ENCODE measurements at regions not wholly inside any gene's neighbourhood (a gene's known extent, or its start where the extent isn't known, plus 50 kb on each side); places are given as distances from the start of the nearest gene placed in this dataset.

DNA sequence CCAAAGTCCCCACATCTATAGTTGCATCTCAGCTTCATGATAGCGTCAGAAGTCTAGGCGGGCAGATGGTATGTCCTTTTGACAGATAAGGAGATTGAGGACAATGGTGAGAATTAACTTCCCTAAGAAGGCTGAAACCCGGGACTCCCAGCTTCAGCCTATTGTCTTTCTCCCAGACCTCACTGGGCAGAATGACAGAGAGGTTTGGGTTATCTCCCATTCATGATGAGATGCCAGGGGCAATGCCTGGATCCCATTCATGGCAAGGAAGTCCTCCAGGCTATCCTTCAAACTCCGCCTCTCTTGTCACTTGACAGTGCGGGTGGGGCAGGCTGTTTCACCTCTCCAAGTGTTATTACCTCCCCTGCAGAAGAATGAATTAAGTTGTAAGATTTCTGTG, 100.3 kb downstream of the IRX5 start:
- Histone ChIP-seq H3K4me1 (replicated peaks in 1 of 2; ENCODE audit: control insufficient read depth in 2 of 2, insufficient read depth in 2 of 2, low read length in 2 of 2) (no peaks in the 10 kb centered on the region), H3K9me1 (ENCODE audit: control insufficient read depth, insufficient read depth, low read length) (no peaks in the 10 kb centered on the region), H2AFZ (ENCODE audit: low read depth, low read length) (no peak overlapping the region), H3K27me3 (ENCODE audit: control insufficient read depth in 2 of 2, insufficient read depth in 2 of 2, low read length in 2 of 2) (peaks cover 14 to 25% of the 10 kb centered on the region in 2 experiments; a peak in 4 of 5 replicates), H3K27ac (ENCODE audit: extremely low read depth, low read depth, low read length) (no peak overlapping the region), H3K9ac (ENCODE audit: insufficient read depth in 1 of 2, low read depth in 2 of 2, low read length in 2 of 2) (no peak overlapping the region), H3K36me3 (ENCODE audit: control insufficient read depth, insufficient read depth, low read length) (no peaks in the 10 kb centered on the region), H3K9me3 (replicated peaks; ENCODE audit: control insufficient read depth, insufficient read depth, low read depth, low read length) (no peaks in the 10 kb centered on the region), H3K4me2 (ENCODE audit: insufficient read depth, low read length) (no peak overlapping the region), H4K20me1 (replicated peaks; ENCODE audit: control insufficient read depth, insufficient read depth, low read length) (no peaks in the 10 kb centered on the region), H3K4me3 (no peak overlapping the region), H3K79me2 (ENCODE audit: control insufficient read depth, insufficient read depth, low read length) (no peaks in the 10 kb centered on the region)
- DNase-seq (ENCODE audit: extremely low read depth in 1 of 4, low spot score in 3 of 4) (no peak), ATAC-seq (no peak), FAIRE-seq (no peak)
- CTCF ChIA-PET (ENCODE audit: low intra/inter-chr PET ratio), result no interaction called here
- no peak for TF ChIP-seq ZNF79 (CRISPR knock-in tag; IDR thresholded peaks at IDR 0.05; ENCODE audit: low read depth)
- intact Hi-C loops (cut with micrococcal nuclease), result no loop called here
- WGBS (ENCODE audit: insufficient coverage, low coverage, missing lambda C conversion rate), result 0% methylated on average over 5 of the region's 5 CpGs
- no TSS peak for BruUV-seq (replicated peaks)
- in situ Hi-C loops (cut with MboI), result no loop called here
- POLR2A ChIA-PET, result no interaction called here

DNA sequence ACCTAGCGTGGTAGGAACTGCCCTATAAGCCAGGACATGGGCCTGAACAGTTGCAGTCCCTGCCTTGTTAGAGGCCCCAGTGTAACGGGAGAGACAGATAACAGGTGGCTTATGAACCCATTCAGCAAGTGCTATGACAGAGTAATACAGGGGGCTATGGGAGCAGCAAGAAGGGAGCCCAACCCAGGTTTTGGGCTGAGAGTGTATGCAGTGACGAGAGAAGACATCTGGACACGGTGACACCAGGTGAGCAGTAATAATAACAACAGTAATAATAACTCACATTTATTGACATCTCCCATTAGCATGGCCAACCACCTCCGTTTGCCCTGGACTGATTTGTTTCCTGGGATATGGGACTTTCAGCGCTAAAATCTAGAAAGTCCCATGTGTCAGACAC, 100.8 kb downstream of the IRX5 start:
- ChIA-PET CTCF (ENCODE audit: low intra/inter-chr PET ratio) (no interaction called here), POLR2A (interaction anchor here (1.3 kb wide), 1 partner anchor 8 kb away, joined by 5 read pairs; no protein-coding TSS in a partner anchor)
- H3K9me3 ChIP-seq (replicated peaks; ENCODE audit: control insufficient read depth, insufficient read depth, low read depth, low read length), result no peaks in the 10 kb centered on the region
- intact Hi-C loops (cut with micrococcal nuclease) (no loop called here), in situ Hi-C loops (cut with MboI) (no loop called here)
- FAIRE-seq, result no peak
- no TSS peak for BruUV-seq (replicated peaks)
- no peak overlapping the region for H3K9ac ChIP-seq (ENCODE audit: insufficient read depth in 1 of 2, low read depth in 2 of 2, low read length in 2 of 2)
- ATAC-seq, result no peak
- WGBS (ENCODE audit: insufficient coverage, low coverage, missing lambda C conversion rate), result 0% methylated on average over 6 of the region's 6 CpGs
- no peak overlapping the region for H3K27ac ChIP-seq (ENCODE audit: extremely low read depth, low read depth, low read length)
- no peak overlapping the region for H2AFZ ChIP-seq (ENCODE audit: low read depth, low read length)
- no peak overlapping the region for H3K4me3 ChIP-seq
- DNase-seq (ENCODE audit: extremely low read depth in 1 of 4, low spot score in 3 of 4), result no peak
- H3K9me1 ChIP-seq (ENCODE audit: control insufficient read depth, insufficient read depth, low read length), result no peaks in the 10 kb centered on the region
- peaks cover 14 to 25% of the 10 kb centered on the region in 2 experiments; a peak in 4 of 5 replicates for H3K27me3 ChIP-seq (ENCODE audit: control insufficient read depth in 2 of 2, insufficient read depth in 2 of 2, low read length in 2 of 2)
- H4K20me1 ChIP-seq (replicated peaks; ENCODE audit: control insufficient read depth, insufficient read depth, low read length), result no peaks in the 10 kb centered on the region
- no peaks in the 10 kb centered on the region for H3K36me3 ChIP-seq (ENCODE audit: control insufficient read depth, insufficient read depth, low read length)
- H3K4me2 ChIP-seq (ENCODE audit: insufficient read depth, low read length), result no peak overlapping the region
- H3K4me1 ChIP-seq (replicated peaks in 1 of 2; ENCODE audit: control insufficient read depth in 2 of 2, insufficient read depth in 2 of 2, low read length in 2 of 2), result no peaks in the 10 kb centered on the region
- H3K79me2 ChIP-seq (ENCODE audit: control insufficient read depth, insufficient read depth, low read length), result no peaks in the 10 kb centered on the region
- TF ChIP-seq, protein P1, sequence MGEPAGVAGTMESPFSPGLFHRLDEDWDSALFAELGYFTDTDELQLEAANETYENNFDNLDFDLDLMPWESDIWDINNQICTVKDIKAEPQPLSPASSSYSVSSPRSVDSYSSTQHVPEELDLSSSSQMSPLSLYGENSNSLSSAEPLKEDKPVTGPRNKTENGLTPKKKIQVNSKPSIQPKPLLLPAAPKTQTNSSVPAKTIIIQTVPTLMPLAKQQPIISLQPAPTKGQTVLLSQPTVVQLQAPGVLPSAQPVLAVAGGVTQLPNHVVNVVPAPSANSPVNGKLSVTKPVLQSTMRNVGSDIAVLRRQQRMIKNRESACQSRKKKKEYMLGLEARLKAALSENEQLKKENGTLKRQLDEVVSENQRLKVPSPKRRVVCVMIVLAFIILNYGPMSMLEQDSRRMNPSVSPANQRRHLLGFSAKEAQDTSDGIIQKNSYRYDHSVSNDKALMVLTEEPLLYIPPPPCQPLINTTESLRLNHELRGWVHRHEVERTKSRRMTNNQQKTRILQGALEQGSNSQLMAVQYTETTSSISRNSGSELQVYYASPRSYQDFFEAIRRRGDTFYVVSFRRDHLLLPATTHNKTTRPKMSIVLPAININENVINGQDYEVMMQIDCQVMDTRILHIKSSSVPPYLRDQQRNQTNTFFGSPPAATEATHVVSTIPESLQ (CRISPR knock-in tag; IDR thresholded peaks at IDR 0.05), result no peak
- TF ChIP-seq ZFP1 (CRISPR knock-in tag; IDR thresholded peaks at IDR 0.05) (no peak), ZBTB1 (CRISPR knock-in tag; IDR thresholded peaks at IDR 0.05; ENCODE audit: borderline replicate concordance, low read depth) (no peak), ZNF57 (CRISPR knock-in tag; IDR thresholded peaks at IDR 0.05) (no peak), PPARD (CRISPR knock-in tag; IDR thresholded peaks at IDR 0.05) (no peak)

All from K562 (cell line).